K562 (cell line): ENCODE measurements at regions not wholly inside any gene's neighbourhood (a gene's known extent, or its start where the extent isn't known, plus 50 kb on each side); places are given as distances from the start of the nearest gene placed in this dataset.

Experiments used
- CHD4 ChIP-seq: fragments of 200-600 bp; sonication (generic); IDR thresholded peaks from 3 replicates; pipeline ENCODE4 v1.6.1; 2012; ENCODE audit warnings: low read depth, mild to moderate bottlenecking, mixed read lengths, low read length, inconsistent platforms; ENCODE audit not compliant: insufficient read depth, insufficient replicate concordance, poor library complexity, severe bottlenecking
- CTCF ChIP-seq, 3 experiments: IDR thresholded peaks in 2 of 3; conservative IDR thresholded peaks in 1 of 3; 2 replicates each; pipeline ENCODE4 v1.5.1; 2011 to 2012; ENCODE audit warnings: low read length in 3 of 3, mild to moderate bottlenecking in 3 of 3, control low read depth in 2 of 3, improper control_type of control experiment in 1 of 3, inconsistent platforms in 1 of 3, low read depth in 1 of 3, mixed read lengths in 1 of 3, moderate library complexity in 1 of 3; ENCODE audit not compliant: insufficient read depth in 2 of 3
- JUNB ChIP-seq: fragments of 450-650 bp; formaldehyde crosslinking; conservative IDR thresholded peaks from 2 replicates; pipeline ENCODE4 v1.4.0; 2020; ENCODE audit warnings: mild to moderate bottlenecking
- POLR2A ChIP-seq: fragments of 450-650 bp; conservative IDR thresholded peaks from 2 replicates; pipeline ENCODE4 v1.6.1; 2016
- SIX5 ChIP-seq, 2 experiments: IDR thresholded peaks; 2 replicates each; pipeline ENCODE4 v1.6.1; 2011; ENCODE audit warnings: low read length in 2 of 2, borderline replicate concordance in 1 of 2, low read depth in 1 of 2, mild to moderate bottlenecking in 1 of 2, moderate library complexity in 1 of 2; ENCODE audit not compliant: insufficient read depth in 1 of 2
- STAT5A ChIP-seq: IDR thresholded peaks from 2 replicates; pipeline ENCODE4 v1.6.1; 2012; ENCODE audit warnings: low read length, inconsistent platforms, borderline replicate concordance
- ZFX ChIP-seq: sonication (generic); formaldehyde crosslinking; IDR thresholded peaks from 2 replicates; pipeline ENCODE4 v1.8.0; 2022; ENCODE audit warnings: mild to moderate bottlenecking, missing genetic modification reagents, moderate library complexity
- TF ChIP-seq, protein P1 (sequence below): fragments of 150-350 bp; conservative IDR thresholded peaks from 2 replicates; pipeline ENCODE4 v1.6.1; 2014; ENCODE audit warnings: low read length

- TF ChIP-seq CTCF (IDR thresholded peaks at IDR 0.05 in 2 of 3, conservative IDR thresholded peaks at IDR 0.05 in 1 of 3; ENCODE audit: insufficient read depth in 2 of 3, low read depth in 1 of 3, low read length in 3 of 3) (no peak), SIX5 (IDR thresholded peaks at IDR 0.05; ENCODE audit: borderline replicate concordance in 1 of 2, insufficient read depth in 1 of 2, low read depth in 1 of 2, low read length in 2 of 2) (no peak), POLR2A (no peak), ZFX (CRISPR knock-in tag) (no peak), STAT5A (no peak), JUNB (CRISPR knock-in tag) (no peak), CHD4 (no peak)
- TF ChIP-seq, protein P1, sequence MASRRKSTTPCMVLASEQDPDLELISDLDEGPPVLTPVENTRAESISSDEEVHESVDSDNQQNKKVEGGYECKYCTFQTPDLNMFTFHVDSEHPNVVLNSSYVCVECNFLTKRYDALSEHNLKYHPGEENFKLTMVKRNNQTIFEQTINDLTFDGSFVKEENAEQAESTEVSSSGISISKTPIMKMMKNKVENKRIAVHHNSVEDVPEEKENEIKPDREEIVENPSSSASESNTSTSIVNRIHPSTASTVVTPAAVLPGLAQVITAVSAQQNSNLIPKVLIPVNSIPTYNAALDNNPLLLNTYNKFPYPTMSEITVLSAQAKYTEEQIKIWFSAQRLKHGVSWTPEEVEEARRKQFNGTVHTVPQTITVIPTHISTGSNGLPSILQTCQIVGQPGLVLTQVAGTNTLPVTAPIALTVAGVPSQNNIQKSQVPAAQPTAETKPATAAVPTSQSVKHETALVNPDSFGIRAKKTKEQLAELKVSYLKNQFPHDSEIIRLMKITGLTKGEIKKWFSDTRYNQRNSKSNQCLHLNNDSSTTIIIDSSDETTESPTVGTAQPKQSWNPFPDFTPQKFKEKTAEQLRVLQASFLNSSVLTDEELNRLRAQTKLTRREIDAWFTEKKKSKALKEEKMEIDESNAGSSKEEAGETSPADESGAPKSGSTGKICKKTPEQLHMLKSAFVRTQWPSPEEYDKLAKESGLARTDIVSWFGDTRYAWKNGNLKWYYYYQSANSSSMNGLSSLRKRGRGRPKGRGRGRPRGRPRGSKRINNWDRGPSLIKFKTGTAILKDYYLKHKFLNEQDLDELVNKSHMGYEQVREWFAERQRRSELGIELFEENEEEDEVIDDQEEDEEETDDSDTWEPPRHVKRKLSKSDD = no peak
These were observed 287.5 kb downstream of the DUSP6 start for GRCh38 chr12:89064780-89065179.
